Stomach (tissue), 4 donors: ENCODE measurements at regions not wholly inside any gene's neighbourhood (a gene's known extent, or its start where the extent isn't known, plus 50 kb on each side); places are given as distances from the start of the nearest gene placed in this dataset.

Experiments used
- EP300 ChIP-seq: sonication (generic); formaldehyde crosslinking; IDR thresholded peaks from one replicate; pipeline ENCODE4 v1.6.1; 2017; ENCODE audit warnings: antibody characterized with exemption
- POLR2A ChIP-seq, 4 donors: fragments of 450-650 bp; IDR thresholded peaks; one replicate each; pipeline ENCODE4 v1.6.1; 2016; ENCODE audit warnings: antibody characterized with exemption in 4 of 4, control low read depth in 2 of 4, mild to moderate bottlenecking in 1 of 4, moderate library complexity in 1 of 4
- POLR2AphosphoS5 ChIP-seq, 3 donors: sonication (generic); formaldehyde crosslinking; IDR thresholded peaks; one replicate each; pipeline ENCODE4 v1.6.1; 2016; ENCODE audit warnings: antibody characterized with exemption in 3 of 3
- TF ChIP-seq, protein P1 (sequence below), 7 experiments: fragments of 450-650 bp in 4 of 7; fragments of 200-600 bp in 3 of 7; sonication (generic) in 3 of 7; IDR thresholded peaks; one replicate each; pipeline ENCODE4 v1.5.1; 2016 to 2019; ENCODE audit warnings: antibody characterized with exemption in 7 of 7, control low read depth in 2 of 7, mild to moderate bottlenecking in 1 of 7

DNA sequence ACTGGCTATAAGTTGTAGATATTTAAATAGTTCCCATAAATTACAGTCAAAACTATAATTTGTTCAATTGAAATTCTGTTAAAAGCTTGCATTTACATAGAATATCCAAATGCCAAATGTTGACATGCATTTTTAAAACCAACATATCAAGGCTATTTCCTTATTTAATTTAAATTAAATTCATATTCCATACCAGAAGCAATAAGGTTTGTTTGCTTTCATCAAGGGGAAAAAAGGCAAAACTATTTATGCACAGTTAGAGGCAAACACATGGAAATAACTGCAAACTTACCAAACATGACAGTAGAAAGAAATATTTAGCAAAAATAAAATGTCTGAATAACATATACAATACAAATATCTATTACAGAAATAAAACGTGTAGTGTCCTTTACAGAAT is 1581.2 kb upstream of the TENM4 start:
- TF ChIP-seq, protein P1, sequence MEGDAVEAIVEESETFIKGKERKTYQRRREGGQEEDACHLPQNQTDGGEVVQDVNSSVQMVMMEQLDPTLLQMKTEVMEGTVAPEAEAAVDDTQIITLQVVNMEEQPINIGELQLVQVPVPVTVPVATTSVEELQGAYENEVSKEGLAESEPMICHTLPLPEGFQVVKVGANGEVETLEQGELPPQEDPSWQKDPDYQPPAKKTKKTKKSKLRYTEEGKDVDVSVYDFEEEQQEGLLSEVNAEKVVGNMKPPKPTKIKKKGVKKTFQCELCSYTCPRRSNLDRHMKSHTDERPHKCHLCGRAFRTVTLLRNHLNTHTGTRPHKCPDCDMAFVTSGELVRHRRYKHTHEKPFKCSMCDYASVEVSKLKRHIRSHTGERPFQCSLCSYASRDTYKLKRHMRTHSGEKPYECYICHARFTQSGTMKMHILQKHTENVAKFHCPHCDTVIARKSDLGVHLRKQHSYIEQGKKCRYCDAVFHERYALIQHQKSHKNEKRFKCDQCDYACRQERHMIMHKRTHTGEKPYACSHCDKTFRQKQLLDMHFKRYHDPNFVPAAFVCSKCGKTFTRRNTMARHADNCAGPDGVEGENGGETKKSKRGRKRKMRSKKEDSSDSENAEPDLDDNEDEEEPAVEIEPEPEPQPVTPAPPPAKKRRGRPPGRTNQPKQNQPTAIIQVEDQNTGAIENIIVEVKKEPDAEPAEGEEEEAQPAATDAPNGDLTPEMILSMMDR (IDR thresholded peaks at IDR 0.05), result no peak
- TF ChIP-seq POLR2AphosphoS5 (IDR thresholded peaks at IDR 0.05), result no peak
- no peak for TF ChIP-seq POLR2A (IDR thresholded peaks at IDR 0.05)
- no peak for TF ChIP-seq EP300
